GM12878 (cell line): ENCODE measurements at regions not wholly inside any gene's neighbourhood (a gene's known extent, or its start where the extent isn't known, plus 50 kb on each side); places are given as distances from the start of the nearest gene placed in this dataset.

ENCODE experiments used
- ATAC-seq: fragments of 200-7000 bp; cut with Tn5 transposase; 3 replicates; pipeline ENCODE4 v1.9.1; 2020; ENCODE audit warnings: mild to moderate bottlenecking, moderate library complexity
- BruUV-seq: library from RNA; stranded (reverse); fragments of 400-500 nt; replicated peaks from 2 replicates; lab custom pipeline; 2021; lab: Mats Ljungman, UMichigan
- CTCF ChIA-PET: fragments of 300-600 bp; sonication (Branson Sonifier 250); formaldehyde crosslinking; extraction: SDS; loops from one replicate; lab custom pipeline; 2021; ENCODE audit warnings: inconsistent platforms; lab: Yijun Ruan, JAX
- POLR2A ChIA-PET: fragments of 350-600 bp; formaldehyde crosslinking; extraction: SDS; loops from one replicate; lab custom pipeline; 2021; ENCODE audit warnings: inconsistent platforms; lab: Charles Lee
- RAD21 ChIA-PET: fragments of 300-600 bp; sonication (Branson Sonifier 250); formaldehyde crosslinking; loops from one replicate; lab custom pipeline; 2023; ENCODE audit warnings: antibody characterized with exemption; ENCODE audit not compliant: unreplicated experiment; lab: Charles Lee
- SMC1A ChIA-PET: fragments of 300-600 bp; sonication (Branson Sonifier 250); formaldehyde crosslinking; loops from one replicate; lab custom pipeline; 2023; ENCODE audit not compliant: unreplicated experiment, uncharacterized antibody; lab: Charles Lee
- DNase-seq: peaks from one replicate; pipeline ENCODE4 v3.0.0-alpha.2; 2011; ENCODE audit warnings: low read depth, low spot score
- FAIRE-seq: peaks from 3 replicates; lab custom pipeline; 2011; peaks lifted over from hg19 to GRCh38; lab: Jason Lieb, UNC
- H2AFZ ChIP-seq: 2 replicates; pipeline ENCODE4 v1.6.0; 2011; ENCODE audit warnings: low read depth, low read length, control low read depth; ENCODE audit not compliant: control insufficient read depth
- H3K27ac ChIP-seq: 2 replicates; pipeline ENCODE4 v1.5.1; 2011; ENCODE audit warnings: control low read depth; ENCODE audit not compliant: control insufficient read depth, insufficient read depth
- H3K27me3 ChIP-seq, 2 experiments: replicated peaks in 1 of 2; 2 replicates each; pipeline versions ENCODE4 v1.6.0 to v1.6.1; 2011; ENCODE audit warnings: low read length in 1 of 2; ENCODE audit not compliant: control insufficient read depth in 2 of 2, insufficient read depth in 2 of 2
- H3K36me3 ChIP-seq, 2 experiments: 2 replicates each; pipeline ENCODE4 v1.5.1; 2011; ENCODE audit warnings: low read length in 1 of 2; ENCODE audit not compliant: control insufficient read depth in 2 of 2, insufficient read depth in 2 of 2
- H3K4me1 ChIP-seq: 2 replicates; pipeline ENCODE4 v1.6.1; 2011; ENCODE audit warnings: mild to moderate bottlenecking, low read length, moderate library complexity, mixed read lengths; ENCODE audit not compliant: control insufficient read depth, insufficient read depth
- H3K4me2 ChIP-seq: 2 replicates; pipeline ENCODE4 v1.6.0; 2011; ENCODE audit warnings: control low read depth; ENCODE audit not compliant: control insufficient read depth, insufficient read depth
- H3K4me3 ChIP-seq: fragments of 200-600 bp; sonication (generic); 2 replicates; pipeline ENCODE4 v1.5.1; 2016
- H3K79me2 ChIP-seq: 2 replicates; pipeline ENCODE4 v1.6.0; 2011; ENCODE audit warnings: low read length; ENCODE audit not compliant: control insufficient read depth, insufficient read depth
- H3K9ac ChIP-seq: 2 replicates; pipeline ENCODE4 v1.8.0; 2011; ENCODE audit warnings: low read length, control low read depth, mixed read lengths; ENCODE audit not compliant: control insufficient read depth, insufficient read depth
- H3K9me3 ChIP-seq: replicated peaks from 3 replicates; pipeline ENCODE4 v1.5.1; 2011; ENCODE audit warnings: mild to moderate bottlenecking, low read length; ENCODE audit not compliant: control insufficient read depth, insufficient read depth
- H4K20me1 ChIP-seq: 2 replicates; pipeline ENCODE4 v1.6.0; 2011; ENCODE audit not compliant: control insufficient read depth, insufficient read depth
- CHD4 ChIP-seq: fragments of 200-600 bp; sonication (generic); IDR thresholded peaks from 2 replicates; pipeline ENCODE4 v1.6.1; 2016; ENCODE audit warnings: mild to moderate bottlenecking
- EGR1 ChIP-seq, 2 experiments: IDR thresholded peaks; 1 replicate in 1 of 2; 2 replicates in 1 of 2; pipeline ENCODE4 v1.6.1; 2011 to 2012; ENCODE audit warnings: low read depth in 2 of 2, low read length in 2 of 2, borderline replicate concordance in 1 of 2, mild to moderate bottlenecking in 1 of 2, moderate library complexity in 1 of 2
- FOS ChIP-seq: IDR thresholded peaks from 3 replicates; pipeline ENCODE4 v1.6.1; 2011; ENCODE audit warnings: borderline replicate concordance; ENCODE audit not compliant: insufficient read length; ENCODE audit errors: extremely low read depth
- HCFC1 ChIP-seq: fragments of 150-350 bp; IDR thresholded peaks from 2 replicates; pipeline ENCODE4 v1.6.1; 2014; ENCODE audit warnings: low read length
- IKZF1 ChIP-seq: fragments of 450-650 bp; conservative IDR thresholded peaks from 2 replicates; pipeline ENCODE4 v1.6.1; 2017; ENCODE audit warnings: antibody characterized with exemption, mild to moderate bottlenecking
- IKZF2 ChIP-seq, 2 experiments: fragments of 450-650 bp; IDR thresholded peaks; 2 replicates each; pipeline ENCODE4 v1.6.1; 2017; ENCODE audit warnings: mild to moderate bottlenecking in 2 of 2, moderate library complexity in 2 of 2
- NFIC ChIP-seq: IDR thresholded peaks from 2 replicates; pipeline ENCODE4 v1.6.1; 2012; ENCODE audit warnings: low read depth, mild to moderate bottlenecking, inconsistent platforms, low read length, moderate library complexity
- NFYB ChIP-seq: IDR thresholded peaks from 2 replicates; pipeline ENCODE4 v1.6.1; 2011; ENCODE audit warnings: low read depth, mild to moderate bottlenecking, low read length, improper control_type of control experiment, moderate library complexity; ENCODE audit not compliant: insufficient read depth
- RAD51 ChIP-seq: fragments of 450-650 bp; IDR thresholded peaks from 2 replicates; pipeline ENCODE4 v1.6.1; 2016; ENCODE audit warnings: moderate library complexity, mild to moderate bottlenecking, inconsistent platforms
- SIN3A ChIP-seq: IDR thresholded peaks from 2 replicates; pipeline ENCODE4 v1.6.1; 2012; ENCODE audit warnings: low read depth, low read length, improper control_type of control experiment
- SMAD5 ChIP-seq: IDR thresholded peaks from 2 replicates; pipeline ENCODE4 v1.6.1; 2016; ENCODE audit warnings: antibody characterized with exemption, low read depth
- SPI1 ChIP-seq: IDR thresholded peaks from 2 replicates; pipeline ENCODE4 v1.6.1; 2011; ENCODE audit warnings: low read depth, mild to moderate bottlenecking, low read length, moderate library complexity, borderline replicate concordance; ENCODE audit not compliant: insufficient read depth
- YY1 ChIP-seq: IDR thresholded peaks from 2 replicates; pipeline ENCODE4 v1.6.1; 2011; ENCODE audit warnings: low read depth, mild to moderate bottlenecking, low read length
- WGBS: methylation state at CpG from one replicate; pipeline ENCODE4 v1.1.6; 2016; ENCODE audit warnings: low lambda C conversion rate; ENCODE audit not compliant: insufficient replicate concordance, insufficient coverage; ENCODE audit errors: missing lambda C conversion rate; 5-methylcytosine and 5-hydroxymethylcytosine counted together
- in situ Hi-C: fragments of 300-500 bp; cut with MboI; formaldehyde crosslinking; loops from 9 replicates; pipeline ENCODE4 v1.14.3; 2018; ENCODE audit warnings: mixed read lengths
- intact Hi-C: fragments of 100-400 bp; cut with micrococcal nuclease; formaldehyde crosslinking; loops from one replicate; pipeline ENCODE4 v1.14.2; 2022; ENCODE audit not compliant: unreplicated experiment
- TF ChIP-seq, protein P1 (sequence below): fragments of 450-650 bp; formaldehyde crosslinking; IDR thresholded peaks from 2 replicates; pipeline ENCODE4 v1.4.0; 2020; ENCODE audit warnings: mild to moderate bottlenecking, moderate library complexity
- TF ChIP-seq, protein P2 (sequence below): IDR thresholded peaks from 2 replicates; pipeline ENCODE4 v1.6.1; 2012; ENCODE audit warnings: low read length, inconsistent platforms
- TF ChIP-seq, protein P3 (sequence below): IDR thresholded peaks from 2 replicates; pipeline ENCODE4 v1.6.1; 2011; ENCODE audit warnings: borderline replicate concordance, low read depth, mild to moderate bottlenecking, moderate library complexity, low read length; ENCODE audit not compliant: insufficient read depth, poor library complexity, severe bottlenecking
- TF ChIP-seq, protein P4 (sequence below): fragments of 450-650 bp; IDR thresholded peaks from 2 replicates; pipeline ENCODE4 v1.6.1; 2017; ENCODE audit warnings: mild to moderate bottlenecking

DNA sequence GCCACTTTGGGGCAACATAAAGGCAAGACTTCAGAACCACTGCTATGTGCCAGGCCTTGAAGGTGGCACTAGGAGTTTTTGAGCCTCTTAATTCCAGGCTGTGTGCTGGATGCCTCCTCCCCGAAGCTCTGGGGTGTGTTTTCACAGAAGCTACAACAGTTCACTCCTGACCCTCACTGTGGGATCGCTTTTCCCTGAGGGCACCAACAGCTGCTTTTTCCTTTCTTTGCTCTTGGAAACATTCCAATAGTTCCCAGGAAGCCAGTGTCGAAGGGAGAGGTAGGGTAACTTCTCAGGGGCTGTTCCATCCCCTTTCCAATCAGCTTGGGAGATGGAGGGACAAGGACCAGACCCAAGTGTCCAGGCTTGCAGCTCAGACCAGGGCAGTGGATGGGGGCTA lies 153.4 kb downstream of the C1orf94 start:
- Histone ChIP-seq H3K4me3 (no peak overlapping the region), H3K4me1 (peaks cover 21% of the 10 kb centered on the region), H3K9ac (no peak overlapping the region), H4K20me1 (no peaks in the 10 kb centered on the region), H3K27ac (no peak overlapping the region), H3K79me2 (no peaks in the 10 kb centered on the region), H3K27me3 (no peaks in the 10 kb centered on the region), H3K4me2 (no peak overlapping the region), H3K36me3 (no peaks in the 10 kb centered on the region), H2AFZ (no peak overlapping the region), H3K9me3 (no peaks in the 10 kb centered on the region; the same call in 2 of the 3 replicates)
- CTCF ChIA-PET: no interaction called here
- 9% methylated on average over 3 of the region's 3 CpGs for WGBS
- FAIRE-seq (no peak), ATAC-seq (no peak), DNase-seq (no peak)
- intact Hi-C loops (no loop called here), in situ Hi-C loops (no loop called here)
- RAD21 ChIA-PET: interaction anchor here (1.0 kb wide), 1 partner anchor 12 kb away, joined by 3 read pairs; no protein-coding TSS in a partner anchor
- no TSS peak for BruUV-seq
- TF ChIP-seq SIN3A (no peak), YY1 (no peak), IKZF2 (IDR thresholded peaks at IDR 0.05) (no peak), NFYB (no peak), IKZF1 (no peak), RAD51 (no peak), FOS (no peak), CHD4 (no peak), SMAD5 (no peak), SPI1 (no peak), HCFC1 (no peak), NFIC (no peak), EGR1 (IDR thresholded peaks at IDR 0.05; ENCODE audit: borderline replicate concordance in 1 of 2, low read depth in 2 of 2, low read length in 2 of 2) (no peak)
- TF ChIP-seq, protein P1, sequence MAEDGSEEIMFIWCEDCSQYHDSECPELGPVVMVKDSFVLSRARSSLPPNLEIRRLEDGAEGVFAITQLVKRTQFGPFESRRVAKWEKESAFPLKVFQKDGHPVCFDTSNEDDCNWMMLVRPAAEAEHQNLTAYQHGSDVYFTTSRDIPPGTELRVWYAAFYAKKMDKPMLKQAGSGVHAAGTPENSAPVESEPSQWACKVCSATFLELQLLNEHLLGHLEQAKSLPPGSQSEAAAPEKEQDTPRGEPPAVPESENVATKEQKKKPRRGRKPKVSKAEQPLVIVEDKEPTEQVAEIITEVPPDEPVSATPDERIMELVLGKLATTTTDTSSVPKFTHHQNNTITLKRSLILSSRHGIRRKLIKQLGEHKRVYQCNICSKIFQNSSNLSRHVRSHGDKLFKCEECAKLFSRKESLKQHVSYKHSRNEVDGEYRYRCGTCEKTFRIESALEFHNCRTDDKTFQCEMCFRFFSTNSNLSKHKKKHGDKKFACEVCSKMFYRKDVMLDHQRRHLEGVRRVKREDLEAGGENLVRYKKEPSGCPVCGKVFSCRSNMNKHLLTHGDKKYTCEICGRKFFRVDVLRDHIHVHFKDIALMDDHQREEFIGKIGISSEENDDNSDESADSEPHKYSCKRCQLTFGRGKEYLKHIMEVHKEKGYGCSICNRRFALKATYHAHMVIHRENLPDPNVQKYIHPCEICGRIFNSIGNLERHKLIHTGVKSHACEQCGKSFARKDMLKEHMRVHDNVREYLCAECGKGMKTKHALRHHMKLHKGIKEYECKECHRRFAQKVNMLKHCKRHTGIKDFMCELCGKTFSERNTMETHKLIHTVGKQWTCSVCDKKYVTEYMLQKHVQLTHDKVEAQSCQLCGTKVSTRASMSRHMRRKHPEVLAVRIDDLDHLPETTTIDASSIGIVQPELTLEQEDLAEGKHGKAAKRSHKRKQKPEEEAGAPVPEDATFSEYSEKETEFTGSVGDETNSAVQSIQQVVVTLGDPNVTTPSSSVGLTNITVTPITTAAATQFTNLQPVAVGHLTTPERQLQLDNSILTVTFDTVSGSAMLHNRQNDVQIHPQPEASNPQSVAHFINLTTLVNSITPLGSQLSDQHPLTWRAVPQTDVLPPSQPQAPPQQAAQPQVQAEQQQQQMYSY (CRISPR knock-in tag): no peak
- TF ChIP-seq, protein P2, sequence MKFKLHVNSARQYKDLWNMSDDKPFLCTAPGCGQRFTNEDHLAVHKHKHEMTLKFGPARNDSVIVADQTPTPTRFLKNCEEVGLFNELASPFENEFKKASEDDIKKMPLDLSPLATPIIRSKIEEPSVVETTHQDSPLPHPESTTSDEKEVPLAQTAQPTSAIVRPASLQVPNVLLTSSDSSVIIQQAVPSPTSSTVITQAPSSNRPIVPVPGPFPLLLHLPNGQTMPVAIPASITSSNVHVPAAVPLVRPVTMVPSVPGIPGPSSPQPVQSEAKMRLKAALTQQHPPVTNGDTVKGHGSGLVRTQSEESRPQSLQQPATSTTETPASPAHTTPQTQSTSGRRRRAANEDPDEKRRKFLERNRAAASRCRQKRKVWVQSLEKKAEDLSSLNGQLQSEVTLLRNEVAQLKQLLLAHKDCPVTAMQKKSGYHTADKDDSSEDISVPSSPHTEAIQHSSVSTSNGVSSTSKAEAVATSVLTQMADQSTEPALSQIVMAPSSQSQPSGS: no peak
- TF ChIP-seq, protein P3, sequence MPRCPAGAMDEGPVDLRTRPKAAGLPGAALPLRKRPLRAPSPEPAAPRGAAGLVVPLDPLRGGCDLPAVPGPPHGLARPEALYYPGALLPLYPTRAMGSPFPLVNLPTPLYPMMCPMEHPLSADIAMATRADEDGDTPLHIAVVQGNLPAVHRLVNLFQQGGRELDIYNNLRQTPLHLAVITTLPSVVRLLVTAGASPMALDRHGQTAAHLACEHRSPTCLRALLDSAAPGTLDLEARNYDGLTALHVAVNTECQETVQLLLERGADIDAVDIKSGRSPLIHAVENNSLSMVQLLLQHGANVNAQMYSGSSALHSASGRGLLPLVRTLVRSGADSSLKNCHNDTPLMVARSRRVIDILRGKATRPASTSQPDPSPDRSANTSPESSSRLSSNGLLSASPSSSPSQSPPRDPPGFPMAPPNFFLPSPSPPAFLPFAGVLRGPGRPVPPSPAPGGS: no peak
- TF ChIP-seq, protein P4, sequence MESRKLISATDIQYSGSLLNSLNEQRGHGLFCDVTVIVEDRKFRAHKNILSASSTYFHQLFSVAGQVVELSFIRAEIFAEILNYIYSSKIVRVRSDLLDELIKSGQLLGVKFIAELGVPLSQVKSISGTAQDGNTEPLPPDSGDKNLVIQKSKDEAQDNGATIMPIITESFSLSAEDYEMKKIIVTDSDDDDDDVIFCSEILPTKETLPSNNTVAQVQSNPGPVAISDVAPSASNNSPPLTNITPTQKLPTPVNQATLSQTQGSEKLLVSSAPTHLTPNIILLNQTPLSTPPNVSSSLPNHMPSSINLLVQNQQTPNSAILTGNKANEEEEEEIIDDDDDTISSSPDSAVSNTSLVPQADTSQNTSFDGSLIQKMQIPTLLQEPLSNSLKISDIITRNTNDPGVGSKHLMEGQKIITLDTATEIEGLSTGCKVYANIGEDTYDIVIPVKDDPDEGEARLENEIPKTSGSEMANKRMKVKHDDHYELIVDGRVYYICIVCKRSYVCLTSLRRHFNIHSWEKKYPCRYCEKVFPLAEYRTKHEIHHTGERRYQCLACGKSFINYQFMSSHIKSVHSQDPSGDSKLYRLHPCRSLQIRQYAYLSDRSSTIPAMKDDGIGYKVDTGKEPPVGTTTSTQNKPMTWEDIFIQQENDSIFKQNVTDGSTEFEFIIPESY: no peak
- SMC1A ChIA-PET: interaction anchor here (1.0 to 1.7 kb wide), 4 partner anchors 12 to 30 kb away, joined by 3 to 8 read pairs (median 4); no protein-coding TSS in a partner anchor
- POLR2A ChIA-PET: interaction anchor here (0.8 kb wide), 1 partner anchor 35 kb away, joined by 3 read pairs; no protein-coding TSS in a partner anchor
